CD1c-positive myeloid dendritic cell (primary cell): ENCODE measurements at regions not wholly inside any gene's neighbourhood (a gene's known extent, or its start where the extent isn't known, plus 50 kb on each side); places are given as distances from the start of the nearest gene placed in this dataset.
"Not testable (repeated sequence)": the region's sequence is repeated elsewhere in the genome, so short reads cannot be mapped to it uniquely, and the experiment has no call there.

ENCODE experiments used
- DNase-seq: peaks from one replicate; pipeline ENCODE4 v3.0.0-alpha.2; 2016; ENCODE audit errors: extremely low spot score

- no peak for DNase-seq
These were observed 51.0 kb upstream of the PRB2 start for GRCh38 chr12:11446372-11446771.

GRCh38 chr12:11457996-11458645 is 62.8 kb upstream of the PRB2 start:
- DNase-seq, result no peak

DNA sequence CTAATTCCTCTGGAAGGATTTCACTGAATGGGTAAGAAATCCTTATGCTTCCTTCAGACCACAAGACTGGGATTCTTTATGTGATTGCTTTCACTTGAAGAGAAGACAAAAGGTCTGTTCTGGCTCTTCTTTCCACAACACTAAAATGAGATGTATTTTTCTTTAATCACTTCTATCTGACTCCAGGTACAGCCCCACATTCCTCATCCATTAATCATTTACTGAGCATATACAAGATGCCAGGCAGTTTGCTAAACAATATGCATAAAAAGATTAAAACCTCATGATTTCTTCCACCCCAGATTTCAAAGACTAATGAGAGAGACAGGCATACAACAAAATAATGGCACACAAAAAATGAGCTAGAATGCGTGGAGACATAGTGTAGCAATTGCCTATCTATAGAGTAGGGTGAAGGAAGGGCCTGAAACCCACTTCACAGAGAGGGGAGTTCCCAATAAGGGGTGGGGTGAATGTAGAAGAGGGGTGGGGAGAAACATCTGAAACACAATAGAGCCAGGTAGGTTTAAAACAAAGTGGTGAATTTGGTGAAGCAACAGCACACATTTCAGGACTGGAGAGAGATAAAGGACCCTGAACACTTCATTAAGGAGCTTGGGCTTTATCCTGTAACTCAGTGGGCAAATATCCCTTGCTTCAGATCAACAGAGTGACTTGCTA is 65.1 kb upstream of the PRB2 start:
- no peak for DNase-seq

DNA sequence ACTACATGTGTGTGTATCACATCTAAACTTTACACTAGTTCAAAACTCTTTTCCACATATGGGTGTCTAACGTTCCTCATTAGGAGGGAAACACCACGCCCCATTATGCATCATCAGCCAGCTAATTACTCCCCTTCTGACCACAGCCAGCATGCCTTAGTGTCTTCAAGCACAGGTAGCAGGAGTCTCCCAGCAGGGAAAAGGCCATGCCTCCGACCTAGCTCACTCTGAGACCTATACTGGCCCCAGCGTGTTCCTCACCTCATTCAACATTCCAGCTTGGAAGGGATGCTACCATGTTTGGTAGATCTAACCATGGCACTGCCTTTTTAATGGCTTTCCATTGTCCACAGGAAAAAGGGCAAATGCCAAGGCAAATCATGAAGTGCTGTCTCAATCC is 66.1 kb upstream of the PRB2 start:
- no peak for DNase-seq

- DNase-seq, result no peak
These were observed 81.7 kb upstream of the PRB2 start for GRCh38 chr12:11477110-11477509.

DNA sequence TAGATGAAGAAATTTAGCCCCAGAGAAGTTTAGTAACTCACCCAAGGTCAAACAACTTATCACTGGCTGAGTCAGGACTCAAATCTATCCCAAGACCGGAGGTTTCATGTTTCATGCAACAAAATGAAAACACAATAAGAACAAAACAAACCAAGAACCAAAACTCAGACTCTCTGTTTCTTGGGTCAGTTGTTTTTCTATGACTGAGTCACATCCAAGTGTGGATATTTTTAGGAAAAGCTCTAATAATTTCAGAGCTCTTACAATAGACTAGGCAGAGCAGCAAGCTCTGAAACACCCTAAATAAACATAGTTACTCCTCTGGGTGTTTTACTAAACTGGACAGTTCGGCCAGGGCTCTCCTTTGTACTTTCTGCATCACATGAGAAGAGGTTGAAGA is 87.6 kb upstream of the PRB2 start:
- DNase-seq, result no peak

- peak; percentile 93 for DNase-seq
These were observed 91.5 kb upstream of the PRB2 start for GRCh38 chr12:11486623-11487444.

GRCh38 chr12:11496157-11496851 is 100.9 kb upstream of the PRB2 start:
- DNase-seq, result no peak

DNA sequence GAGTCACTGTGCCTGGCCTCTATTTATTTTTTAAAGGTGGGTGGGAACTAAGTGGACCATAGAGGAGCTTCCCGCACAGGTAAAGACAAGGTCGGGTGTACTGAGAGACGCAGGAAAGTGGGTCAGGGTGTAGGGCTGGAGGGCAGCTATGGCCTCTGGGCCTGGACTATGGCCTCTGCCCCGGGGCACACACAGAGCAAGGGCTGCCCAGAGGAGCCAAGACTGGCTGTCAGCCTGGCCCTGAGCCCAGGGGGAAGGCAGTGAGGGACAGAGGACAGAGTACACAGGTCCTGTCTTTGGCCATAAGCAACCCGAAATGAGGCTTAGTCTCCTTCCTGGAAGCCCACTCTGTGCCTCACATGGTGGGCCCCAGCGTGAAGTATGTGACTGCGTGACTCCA is 102.1 kb upstream of the PRB2 start:
- DNase-seq, result no peak

GRCh38 chr12:11497995-11498394 is 102.6 kb upstream of the PRB2 start:
- no peak for DNase-seq

- DNase-seq, result not testable (repeated sequence)
These were observed 103.2 kb upstream of the PRB2 start for GRCh38 chr12:11498574-11498973.

GRCh38 chr12:11499806-11500187 is 104.4 kb upstream of the PRB2 start:
- DNase-seq, result no peak

GRCh38 chr12:11500188-11500860 is 105.0 kb upstream of the PRB2 start:
- DNase-seq, result peak; percentile 84

DNA sequence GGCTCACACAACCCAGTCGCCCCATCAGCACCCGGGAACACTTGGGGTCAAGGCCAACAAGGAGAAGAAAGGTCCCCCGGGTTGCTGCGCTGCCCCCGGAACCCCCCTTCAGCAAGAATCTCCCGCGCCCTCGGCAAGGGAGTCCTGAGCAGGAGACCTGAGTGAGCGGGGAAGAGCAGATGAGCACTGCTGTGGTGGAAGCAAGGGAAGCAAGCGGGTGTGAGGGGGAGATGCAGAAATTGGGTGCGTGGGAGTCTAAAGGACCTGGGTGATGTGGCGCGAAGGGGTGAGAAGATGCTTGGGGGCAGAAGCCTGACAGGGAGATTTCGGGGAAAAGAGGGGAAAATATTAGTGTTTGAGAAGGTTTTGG is 105.5 kb upstream of the PRB2 start:
- no peak for DNase-seq

- no peak for DNase-seq
These were observed 113.3 kb upstream of the PRB2 start for GRCh38 chr12:11508699-11509098.

- no peak for DNase-seq
These were observed 114.0 kb upstream of the PRB2 start for GRCh38 chr12:11509326-11509725.

DNA sequence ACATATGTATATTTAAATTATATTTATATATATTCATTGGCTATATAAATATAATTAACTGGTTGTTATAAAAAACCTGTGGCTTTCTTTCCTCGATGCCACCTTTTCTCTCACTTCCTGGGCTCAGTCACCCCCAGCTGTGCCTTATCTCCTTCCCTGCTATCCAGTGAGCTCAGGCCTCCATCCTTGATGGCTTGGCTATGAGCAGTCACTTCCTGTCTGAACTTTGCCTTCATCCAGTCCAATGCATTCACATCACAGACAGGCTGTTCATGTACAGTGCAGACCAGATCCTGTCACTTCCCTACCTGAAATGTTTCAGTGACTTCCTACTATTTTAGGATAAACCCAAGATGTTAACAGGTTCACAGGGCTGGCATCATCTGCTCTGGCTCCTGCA is 115.3 kb upstream of the PRB2 start:
- no peak for DNase-seq

- no peak for DNase-seq
These were observed 117.9 kb upstream of the PRB2 start for GRCh38 chr12:11513288-11513687.

DNA sequence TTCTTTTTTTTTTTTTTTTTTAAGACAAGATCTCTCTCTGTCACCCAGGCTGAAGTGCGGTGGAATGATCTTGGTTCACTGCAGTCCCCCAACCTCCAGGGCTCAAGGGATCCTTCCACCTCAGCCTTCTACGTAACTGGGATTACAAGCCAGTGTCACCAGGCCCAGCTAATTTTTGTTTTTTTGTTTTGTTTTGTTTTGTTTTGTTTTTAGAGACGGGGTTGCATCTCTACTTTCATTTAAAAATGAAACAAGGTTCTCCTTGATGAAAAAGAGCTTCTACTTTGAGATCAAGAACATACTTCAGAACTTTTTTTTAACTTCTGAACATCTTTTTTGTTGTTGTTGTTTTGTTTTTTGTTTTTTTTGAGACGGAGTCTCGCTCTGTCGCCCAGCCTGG is 121.7 kb upstream of the PRB2 start:
- no peak for DNase-seq

- no peak for DNase-seq
These were observed 125.0 kb upstream of the ETV6 start for GRCh38 chr12:11524446-11524845.

- DNase-seq, result no peak
These were observed 115.4 kb upstream of the ETV6 start for GRCh38 chr12:11534064-11534463.

- DNase-seq, result no peak
These were observed 114.3 kb upstream of the ETV6 start for GRCh38 chr12:11535127-11535526.
